ENCODE measurements at regions not wholly inside any gene's neighbourhood (a gene's known extent, or its start where the extent isn't known, plus 50 kb on each side); places are given as distances from the start of the nearest gene placed in this dataset.

GRCh38 chr2:175560521-175561169 is 379.1 kb upstream of the ATP5MC3 start:
- TF ChIP-seq CTCF (IDR thresholded peaks at IDR 0.05; ENCODE audit: extremely low read depth in 1 of 2, insufficient read depth in 1 of 2, low read depth in 1 of 2, low read length in 2 of 2) (no peak), POLR2AphosphoS5 (IDR thresholded peaks at IDR 0.05; ENCODE audit: insufficient read depth, low read depth, low read length) (no peak), EZH2 (IDR thresholded peaks at IDR 0.05; ENCODE audit: borderline replicate concordance, low read depth, low read length, severe bottlenecking) (no peak)

Measured in endothelial cell of umbilical vein (primary cell).